Muscle of back (tissue), 3 donors: ENCODE measurements at regions not wholly inside any gene's neighbourhood (a gene's known extent, or its start where the extent isn't known, plus 50 kb on each side); places are given as distances from the start of the nearest gene placed in this dataset.

Source experiments
- DNase-seq, 3 donors: peaks; one replicate each; pipeline versions ENCODE4 v3.0.0 to v3.0.0-alpha.2; 2013

DNA sequence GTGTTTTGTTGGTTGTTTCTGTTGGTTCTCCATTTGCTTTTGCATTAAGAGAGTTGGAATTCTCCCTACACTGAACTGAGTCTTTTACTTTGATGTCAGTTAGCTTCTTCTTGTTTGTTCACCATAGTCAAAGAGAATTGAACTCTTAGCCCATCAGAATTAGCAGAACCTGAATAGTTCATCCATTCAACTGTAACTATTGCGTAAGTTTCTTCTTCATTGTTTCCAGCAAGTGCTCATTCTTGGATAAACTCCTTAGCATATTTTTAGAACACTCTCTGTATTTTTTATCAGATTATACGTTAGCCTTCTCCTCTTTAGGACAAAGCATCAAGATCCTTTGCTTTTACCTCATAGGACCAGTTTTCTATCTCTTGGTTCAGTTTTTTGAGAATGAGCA lies 128.4 kb upstream of the RAB11FIP2 start:
- DNase-seq, result no peak

DNA sequence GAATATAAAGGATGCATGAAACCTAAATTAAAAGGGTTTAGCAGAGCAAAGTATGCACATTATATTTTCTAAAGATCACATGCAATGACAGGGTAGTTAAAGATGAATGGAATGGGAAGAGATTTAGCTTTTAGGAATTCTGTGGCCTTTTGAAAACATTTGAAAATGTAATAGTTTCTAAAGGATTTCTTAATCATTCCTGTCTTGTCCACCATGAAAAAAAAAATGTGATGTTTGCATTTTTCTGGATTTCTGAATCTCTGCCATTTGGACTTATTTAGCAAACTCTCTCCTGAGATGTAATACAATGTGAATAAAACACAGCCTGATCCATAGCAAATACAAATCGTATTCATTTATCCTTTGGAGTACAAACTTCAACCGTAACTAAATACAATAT lies 126.6 kb upstream of the RAB11FIP2 start:
- DNase-seq, result peak; percentile 31 to 78 (median 68)

DNA sequence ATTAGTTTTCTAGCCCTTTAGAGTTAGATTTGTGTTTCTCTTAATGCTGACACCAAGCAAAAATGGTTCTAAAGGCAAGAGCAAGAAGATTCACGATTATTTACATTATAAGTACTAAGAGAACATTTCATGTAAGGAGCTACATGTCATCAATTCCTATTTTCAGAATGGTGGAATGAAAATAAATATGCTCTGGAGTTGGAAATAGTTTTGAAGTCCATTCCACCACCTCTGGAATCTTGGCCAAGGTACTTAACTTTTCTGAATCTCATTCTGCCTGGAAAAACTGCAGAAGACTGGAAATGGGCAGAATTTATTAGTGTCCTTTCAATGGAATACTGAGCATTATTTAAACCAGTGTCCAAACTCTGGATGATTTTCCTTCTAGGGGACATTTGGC lies 125.1 kb upstream of the RAB11FIP2 start:
- peak in 1 of 3 donors; percentile 51 for DNase-seq

DNA sequence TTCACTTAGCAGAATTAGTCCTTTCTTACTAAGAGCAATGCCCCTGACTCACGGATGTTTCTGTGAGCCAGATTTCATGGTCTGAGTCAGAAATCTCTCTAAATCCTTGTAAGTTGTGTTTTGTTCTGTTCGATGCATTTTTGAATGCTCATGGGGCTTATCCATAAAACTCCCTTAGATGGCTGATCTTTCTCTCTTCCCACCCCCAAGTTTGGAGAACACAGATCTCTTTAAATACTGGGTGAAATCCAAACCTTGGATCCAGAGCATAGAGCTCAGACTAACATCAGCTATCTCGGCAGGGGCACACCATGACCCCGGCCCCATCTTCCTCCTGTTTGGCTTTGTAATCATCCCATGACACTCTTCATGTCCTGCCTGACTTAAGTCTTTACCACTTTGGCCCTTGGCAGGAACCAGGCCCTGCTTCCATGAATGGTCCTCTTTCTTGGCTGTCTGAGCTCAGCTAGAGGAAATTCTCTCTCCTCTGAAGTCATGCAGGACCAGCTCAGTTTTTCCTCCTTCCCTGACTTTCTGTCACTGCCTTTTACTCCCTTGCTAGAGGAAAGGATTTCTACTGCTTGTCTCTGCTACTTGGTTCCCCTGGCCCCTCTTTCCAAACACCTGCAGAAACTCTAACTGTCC lies 120.4 kb upstream of the RAB11FIP2 start:
- peak; percentile 40 to 82 (median 74) for DNase-seq

DNA sequence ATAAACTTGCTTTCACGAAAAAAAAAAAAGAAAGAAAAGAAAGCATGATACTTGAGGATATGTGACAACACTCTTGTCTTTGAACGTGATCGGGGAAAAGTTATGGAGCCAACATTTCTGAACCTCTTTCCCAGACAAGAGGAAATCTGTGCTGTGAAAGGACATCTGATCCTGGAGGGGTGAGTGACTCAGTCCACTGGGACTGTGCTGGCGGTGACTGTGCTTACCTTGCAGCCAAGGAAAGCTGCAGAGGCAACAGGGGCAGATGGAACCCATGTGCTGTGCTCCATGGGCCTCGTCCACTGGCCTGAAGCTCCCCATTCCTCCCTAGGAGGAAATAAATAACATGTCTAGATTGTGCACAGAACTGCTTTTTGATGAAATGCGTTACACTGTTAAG lies 116.5 kb upstream of the RAB11FIP2 start:
- DNase-seq, result peak in 2 of 3 donors; percentile 27 to 71

DNA sequence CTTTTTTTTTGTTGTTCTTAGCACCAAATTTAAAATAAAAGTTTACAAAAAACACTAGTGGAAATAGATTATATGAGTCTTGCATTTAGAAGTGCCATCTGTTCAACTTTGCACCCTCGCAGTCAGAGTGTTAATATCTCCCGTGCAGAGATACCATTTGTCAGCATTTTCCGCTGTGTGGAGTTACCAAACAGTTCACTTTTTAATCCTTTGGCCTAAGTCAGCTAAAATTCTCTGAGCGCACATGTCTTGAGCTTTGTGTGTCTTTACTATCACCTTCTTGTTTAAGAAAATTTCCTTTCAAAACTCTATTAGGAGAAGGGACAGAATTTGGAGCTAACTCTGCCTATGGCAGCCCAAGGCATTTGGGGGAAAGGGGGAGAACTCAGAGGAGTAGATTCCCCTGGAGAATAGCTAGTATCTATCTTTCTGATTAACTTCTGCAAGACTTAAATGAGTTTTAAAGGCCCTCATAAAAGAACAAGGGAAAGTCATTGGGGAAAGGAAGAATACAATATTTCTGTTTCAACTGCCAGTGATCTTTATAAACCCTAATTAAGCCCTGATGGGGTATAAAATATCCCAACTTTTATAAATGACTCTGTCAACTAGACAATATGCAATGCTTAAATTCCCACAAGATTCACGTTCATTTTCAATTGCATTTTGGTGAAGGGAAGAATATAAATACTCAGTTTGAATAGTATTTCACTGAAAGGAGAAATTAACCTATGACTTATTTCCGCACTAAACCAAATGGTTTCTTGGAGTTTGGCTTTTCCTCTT lies 114.9 kb upstream of the RAB11FIP2 start:
- DNase-seq, result peak in 2 of 3 donors; percentile 12 to 63

DNA sequence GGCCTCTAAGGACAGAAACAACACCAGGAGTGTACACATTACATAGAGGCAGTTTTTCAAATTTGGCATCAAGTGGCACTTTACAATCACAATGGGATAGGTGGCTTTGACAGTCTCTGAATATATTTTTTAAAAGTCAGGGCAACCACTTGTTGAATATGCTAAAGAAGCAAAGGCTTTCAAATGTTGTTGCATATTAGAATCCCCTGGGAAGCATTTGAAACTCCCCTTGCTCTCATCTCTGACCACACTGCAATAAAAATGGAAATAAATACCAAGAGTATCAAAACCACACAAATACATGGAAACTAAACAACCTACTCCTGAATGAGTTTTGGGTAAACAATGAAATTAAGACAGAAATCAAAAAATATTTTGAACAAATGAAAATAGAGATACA lies 106.5 kb upstream of the RAB11FIP2 start:
- no peak for DNase-seq

DNA sequence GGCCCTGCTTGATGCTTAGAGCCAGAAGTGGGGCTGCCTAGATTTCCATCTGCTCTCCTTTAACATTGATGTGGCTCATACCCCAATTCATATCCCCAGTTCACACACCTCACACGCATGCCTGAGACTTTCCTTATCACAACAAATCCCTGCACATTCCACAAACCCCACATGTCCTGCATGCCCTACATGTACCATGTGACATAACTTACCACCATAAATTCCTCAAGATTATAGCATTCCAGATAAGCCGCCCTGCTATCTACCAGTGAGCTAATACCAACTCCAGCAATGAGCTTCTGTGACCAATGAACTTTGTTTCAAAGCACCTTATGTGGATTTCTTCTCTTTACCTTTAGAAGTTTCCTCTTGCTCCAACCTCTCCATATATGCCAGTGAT lies 104.7 kb upstream of the RAB11FIP2 start:
- no peak for DNase-seq

DNA sequence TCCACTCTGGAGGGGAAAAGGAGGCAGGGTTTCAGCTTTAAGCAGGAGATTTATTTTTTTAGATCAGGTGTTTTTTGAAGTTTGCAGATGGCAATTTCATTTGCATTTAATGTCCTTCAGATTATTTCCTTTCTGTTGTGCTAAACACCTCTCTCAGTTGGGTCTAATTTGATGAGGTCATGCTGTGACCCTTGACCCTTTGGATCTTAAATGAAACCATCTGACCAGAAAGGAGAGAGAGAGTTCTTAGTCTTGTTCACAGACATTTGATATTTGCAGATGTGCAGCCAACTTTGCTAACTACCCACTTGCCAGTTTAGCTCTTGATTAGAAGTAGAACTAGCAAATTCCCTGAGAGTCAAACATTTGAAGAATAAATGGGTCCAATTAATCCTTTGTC lies 101.5 kb upstream of the RAB11FIP2 start:
- no peak for DNase-seq

DNA sequence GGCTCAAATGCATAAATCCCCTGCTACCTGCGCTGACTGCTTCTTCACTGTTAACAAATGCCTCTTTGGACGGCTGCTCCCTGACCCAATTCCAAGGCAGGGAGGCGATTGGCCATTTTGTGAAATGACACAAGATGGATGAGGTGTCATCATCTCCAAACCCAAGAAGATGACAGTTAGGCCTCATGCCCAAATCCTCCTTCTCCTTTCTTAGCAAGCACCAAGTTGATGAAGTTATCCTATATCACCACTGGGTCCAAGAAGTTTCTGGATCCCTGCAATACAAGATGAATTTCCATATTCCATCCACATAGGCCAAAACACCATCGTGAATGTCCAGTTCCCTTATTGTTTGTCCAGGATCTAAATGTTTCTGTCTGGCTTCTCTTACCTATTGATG lies 98.5 kb upstream of the RAB11FIP2 start:
- peak; percentile 59 to 85 (median 61) for DNase-seq

DNA sequence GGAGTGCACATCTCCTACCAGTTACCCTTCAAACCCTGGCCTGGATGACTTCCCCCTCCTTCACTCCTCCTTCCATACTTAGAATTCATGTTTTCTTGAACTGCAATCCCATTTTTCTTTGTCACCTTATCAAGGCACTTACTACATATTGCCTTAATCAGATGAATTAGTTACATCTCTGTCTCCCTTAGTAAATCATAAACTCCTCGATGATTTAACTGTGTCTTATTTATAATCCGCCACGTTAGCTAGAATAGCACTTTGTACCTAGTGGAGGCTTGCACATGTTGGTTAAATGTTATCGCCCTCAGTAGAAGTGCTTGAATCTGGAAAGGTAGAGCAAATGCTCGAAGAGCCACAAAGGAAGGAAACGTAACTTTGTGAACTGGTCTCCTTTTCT lies 94.7 kb upstream of the RAB11FIP2 start:
- no peak for DNase-seq

DNA sequence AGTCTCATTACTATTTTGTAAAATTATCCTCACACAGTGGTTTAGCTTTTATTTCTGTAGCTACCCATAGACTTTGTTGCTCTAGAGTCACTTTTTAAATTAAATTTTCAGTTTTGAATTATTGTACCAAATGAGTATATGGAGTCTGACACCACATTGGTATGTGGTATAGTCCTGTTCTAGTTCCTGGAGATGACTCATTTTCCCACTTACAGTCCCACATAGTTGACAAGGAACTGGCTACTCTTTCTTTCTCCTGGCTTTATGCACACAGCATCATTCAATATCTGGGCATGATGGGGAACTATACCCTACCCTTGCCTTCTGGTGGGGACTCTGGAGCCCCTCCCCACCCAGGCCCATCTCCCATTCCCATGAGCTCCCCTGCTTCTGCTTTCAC lies 92.6 kb upstream of the RAB11FIP2 start:
- no peak for DNase-seq

DNA sequence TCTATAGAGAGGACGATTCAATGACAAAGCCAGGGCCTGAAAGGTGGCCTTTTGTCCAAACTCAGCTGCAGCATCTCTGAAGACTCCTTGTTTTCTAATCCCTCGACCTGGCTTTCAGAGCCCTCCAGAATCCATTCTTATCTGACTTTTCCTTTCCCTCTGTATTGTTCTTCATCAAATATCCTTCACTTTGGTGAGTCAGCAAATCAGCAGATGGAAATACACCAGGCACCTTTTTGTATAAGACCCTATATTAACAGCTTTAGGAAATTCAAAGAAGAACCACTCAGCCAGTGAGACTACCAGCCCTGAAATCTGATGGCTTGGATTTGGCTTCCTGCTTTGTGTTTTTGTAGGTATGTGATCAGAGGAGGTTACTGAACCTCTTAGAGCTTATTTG lies 81.9 kb upstream of the RAB11FIP2 start:
- no peak for DNase-seq

DNA sequence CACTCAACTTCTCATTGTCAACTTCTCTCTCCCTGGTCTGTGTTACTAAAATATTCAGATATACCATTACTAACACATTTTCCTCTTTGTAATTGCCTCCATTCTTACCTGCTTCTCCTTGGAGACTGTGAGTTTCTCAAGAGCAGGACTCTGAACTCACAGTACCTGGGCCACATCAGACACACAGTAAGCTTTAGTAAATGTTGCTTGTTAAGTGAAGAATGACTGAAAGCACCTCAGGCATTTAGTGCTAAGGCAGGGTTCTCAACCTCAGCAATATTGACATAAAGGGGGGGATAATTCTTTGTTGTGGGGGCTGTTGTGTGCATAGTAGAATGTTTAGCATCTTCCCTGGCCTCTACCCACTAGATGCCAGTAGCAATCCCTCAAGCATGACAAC lies 72.0 kb upstream of the RAB11FIP2 start:
- no peak for DNase-seq

DNA sequence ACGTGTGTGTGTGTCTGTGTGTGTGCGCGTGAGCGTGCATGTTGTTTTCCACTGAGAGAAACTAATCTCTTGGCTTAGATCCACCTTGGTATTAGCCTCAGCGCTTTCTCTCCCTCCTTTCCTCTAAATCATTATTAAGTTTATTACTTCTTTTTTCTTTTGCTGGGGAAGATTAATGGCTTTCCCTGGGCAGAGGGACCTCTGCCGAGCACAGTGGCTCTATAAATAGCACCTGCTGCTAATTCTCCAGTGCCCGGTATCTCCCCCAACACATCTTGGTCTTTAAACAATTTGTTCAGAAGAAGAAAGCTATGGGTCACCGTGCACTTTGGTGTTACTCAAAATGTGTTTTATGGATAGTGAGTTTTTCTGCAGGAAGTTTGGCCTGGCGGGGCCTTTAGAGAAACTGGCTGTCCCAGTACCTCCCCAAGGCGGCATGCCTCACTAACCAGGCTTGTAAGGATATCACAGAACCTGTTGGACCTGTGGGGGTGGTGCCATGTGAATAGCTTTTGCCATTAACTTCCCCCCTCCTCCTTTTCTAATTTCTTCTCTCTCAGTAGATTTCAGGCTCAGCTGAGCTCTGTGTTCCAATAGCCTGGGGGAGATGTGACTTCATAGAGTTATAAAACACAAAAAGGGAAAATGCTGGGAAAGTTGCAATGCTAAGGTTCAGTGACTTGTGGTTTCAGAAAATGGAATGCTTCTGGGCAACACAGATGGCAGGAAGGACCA lies 70.1 kb upstream of the RAB11FIP2 start:
- peak in 1 of 3 donors; percentile 23 for DNase-seq

DNA sequence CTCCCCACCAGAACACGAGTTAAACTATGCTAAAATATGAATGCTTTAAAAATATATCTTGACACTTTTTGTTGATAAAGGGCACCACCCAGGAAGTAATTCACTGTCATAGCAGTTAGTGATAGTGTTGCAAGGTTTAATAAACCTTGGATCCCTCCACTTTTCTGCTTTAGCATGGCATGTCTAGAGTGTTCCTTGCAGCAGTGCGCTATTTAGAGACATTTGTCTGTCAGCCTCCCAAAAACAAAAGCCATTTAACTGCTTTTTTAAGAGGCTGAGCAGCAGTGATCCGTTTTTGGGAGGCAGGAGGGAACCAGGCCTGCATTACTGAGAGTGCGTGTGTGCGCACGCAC lies 69.6 kb upstream of the RAB11FIP2 start:
- DNase-seq, result no peak

DNA sequence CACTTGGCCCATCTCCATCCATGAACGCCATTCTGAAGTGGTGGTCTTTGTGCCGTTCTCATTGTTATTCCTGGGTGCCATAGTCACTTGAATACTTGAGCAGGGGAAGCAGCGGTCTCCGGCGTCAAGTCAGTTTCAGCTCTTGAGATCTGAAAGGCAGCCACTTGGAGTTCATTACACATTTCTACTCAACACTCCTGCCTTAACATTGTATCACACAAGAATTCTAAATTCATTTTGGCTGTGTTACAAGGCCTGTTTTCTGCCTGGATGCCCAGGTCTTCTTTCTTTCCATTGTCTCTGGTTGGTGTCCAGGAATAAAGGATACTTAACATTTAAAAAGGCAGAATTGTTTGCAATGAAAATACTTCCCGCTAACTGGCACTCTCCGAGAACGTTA lies 69.0 kb upstream of the RAB11FIP2 start:
- DNase-seq, result no peak

DNA sequence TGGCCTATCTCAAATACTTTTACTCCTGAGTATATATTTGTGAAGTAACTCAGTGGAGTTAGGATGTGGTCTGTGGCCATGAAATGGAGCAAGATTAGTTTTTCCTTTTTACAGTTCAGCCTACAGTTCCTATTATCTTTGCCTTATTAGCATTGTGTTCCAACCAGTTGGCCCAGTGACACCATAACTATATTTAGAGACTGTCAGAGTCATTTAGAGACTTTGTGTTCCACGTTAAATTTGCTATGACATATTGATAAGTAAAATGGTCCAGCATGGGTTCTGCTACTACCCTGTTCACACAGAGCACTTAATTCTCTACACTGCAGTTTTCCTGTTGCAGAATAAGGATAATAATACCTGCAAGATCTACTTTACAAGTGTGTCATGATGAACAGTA lies 68.3 kb upstream of the RAB11FIP2 start:
- DNase-seq, result no peak

DNA sequence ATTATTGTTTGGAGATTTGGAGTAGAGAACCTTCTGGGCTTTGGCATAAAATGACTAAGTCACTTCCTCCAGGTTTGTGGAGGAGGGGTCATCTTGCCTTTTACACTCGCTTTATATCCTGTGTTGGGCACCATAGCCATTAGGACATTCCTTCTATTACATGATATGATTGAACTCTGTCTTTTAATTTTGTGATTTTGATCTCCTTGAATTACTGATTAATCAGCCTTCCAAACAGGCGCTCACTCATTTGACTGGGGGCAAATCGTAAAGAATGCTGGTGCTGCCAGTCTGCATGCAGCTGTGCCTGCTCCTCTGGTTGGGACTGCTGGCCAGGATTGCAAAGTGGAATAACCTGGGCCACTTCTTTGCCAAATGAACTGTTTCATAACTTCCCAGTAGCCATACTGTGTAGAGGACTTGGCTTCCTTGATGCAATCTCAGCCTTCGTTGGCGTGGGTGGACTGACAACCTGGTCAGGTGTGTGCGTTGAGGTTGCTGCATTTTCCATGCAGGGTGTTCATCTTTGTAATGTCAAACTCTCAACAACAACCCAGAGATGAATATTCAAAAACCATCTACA lies 65.9 kb upstream of the RAB11FIP2 start:
- no peak for DNase-seq

DNA sequence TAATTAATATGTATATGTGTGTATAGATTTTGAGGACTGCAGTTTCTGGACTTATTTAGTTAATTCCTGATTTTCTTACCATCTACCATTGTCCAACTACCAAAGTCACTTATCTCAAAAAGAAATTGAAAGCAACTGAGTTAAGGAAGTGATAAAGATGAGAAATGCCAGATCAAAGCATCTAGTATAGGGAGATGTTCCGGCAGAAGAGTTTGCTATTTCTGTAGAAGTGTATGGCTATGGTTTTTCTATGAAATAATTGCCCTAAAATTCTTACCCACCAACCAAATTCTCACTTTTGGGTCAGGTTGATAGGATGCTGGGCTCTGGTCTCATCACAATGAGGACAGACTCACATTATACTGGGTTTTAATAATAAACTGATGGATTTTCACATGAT lies 64.0 kb upstream of the RAB11FIP2 start:
- DNase-seq, result no peak

DNA sequence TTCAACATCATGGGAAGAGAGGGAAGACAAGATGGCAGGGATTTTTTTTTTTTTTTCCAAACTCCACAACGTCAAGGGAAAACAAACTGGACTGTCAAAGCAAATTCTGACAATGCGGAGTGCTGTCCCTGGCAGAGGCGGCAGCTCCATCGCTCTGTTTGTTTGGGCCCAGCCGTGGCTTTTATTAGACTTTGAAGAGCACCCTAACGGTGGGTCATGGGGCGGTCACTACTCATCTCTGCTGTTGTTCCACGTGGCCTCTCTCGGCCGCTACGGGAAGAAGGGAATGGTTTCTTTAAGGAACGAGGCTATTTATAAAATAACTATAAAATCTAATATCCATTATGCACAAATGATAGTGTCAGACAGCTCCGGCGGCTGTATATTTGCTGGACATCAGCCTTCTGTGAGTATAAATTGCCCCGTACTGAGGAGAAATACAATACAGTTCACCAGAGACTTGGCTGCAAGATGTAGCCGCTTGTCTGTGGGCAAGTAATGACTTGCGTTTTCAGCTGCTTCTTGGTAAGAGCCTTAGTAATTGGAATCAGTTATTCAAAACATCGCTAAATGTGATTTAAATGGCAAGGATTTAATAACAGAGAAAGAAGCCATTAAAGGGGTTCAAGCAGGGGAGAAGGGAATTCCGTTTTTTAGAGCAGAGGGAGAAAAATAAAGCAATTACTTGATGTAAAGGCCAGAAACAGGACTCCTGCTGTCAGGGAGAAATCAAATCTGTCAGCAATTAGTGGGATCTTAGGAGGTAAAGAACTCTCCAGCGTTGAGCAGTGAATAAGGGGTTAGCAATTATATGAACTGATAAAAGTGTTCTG lies 61.7 kb upstream of the RAB11FIP2 start:
- peak in 1 of 3 donors; percentile 56 for DNase-seq

DNA sequence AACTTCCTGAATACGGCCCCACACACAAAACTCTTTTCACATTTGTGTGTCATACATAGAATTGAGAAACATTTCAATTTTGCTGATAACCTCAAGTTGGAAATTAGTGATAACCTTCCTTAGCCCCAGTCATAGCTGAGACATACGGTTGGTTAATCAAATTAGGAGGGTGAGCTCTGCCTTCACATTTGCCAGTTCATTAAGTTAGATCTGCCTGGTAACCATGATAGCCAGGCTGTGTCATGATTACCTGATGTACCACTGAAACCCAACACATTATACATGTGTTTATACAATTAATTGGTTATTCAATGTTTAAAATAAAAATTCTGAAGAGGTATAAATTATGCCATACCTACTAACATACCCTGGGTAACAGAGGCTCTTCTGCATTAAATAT lies 60.8 kb upstream of the RAB11FIP2 start:
- DNase-seq, result no peak
